ENCODE measurements at regions not wholly inside any gene's neighbourhood (a gene's known extent, or its start where the extent isn't known, plus 50 kb on each side); places are given as distances from the start of the nearest gene placed in this dataset.

DNA sequence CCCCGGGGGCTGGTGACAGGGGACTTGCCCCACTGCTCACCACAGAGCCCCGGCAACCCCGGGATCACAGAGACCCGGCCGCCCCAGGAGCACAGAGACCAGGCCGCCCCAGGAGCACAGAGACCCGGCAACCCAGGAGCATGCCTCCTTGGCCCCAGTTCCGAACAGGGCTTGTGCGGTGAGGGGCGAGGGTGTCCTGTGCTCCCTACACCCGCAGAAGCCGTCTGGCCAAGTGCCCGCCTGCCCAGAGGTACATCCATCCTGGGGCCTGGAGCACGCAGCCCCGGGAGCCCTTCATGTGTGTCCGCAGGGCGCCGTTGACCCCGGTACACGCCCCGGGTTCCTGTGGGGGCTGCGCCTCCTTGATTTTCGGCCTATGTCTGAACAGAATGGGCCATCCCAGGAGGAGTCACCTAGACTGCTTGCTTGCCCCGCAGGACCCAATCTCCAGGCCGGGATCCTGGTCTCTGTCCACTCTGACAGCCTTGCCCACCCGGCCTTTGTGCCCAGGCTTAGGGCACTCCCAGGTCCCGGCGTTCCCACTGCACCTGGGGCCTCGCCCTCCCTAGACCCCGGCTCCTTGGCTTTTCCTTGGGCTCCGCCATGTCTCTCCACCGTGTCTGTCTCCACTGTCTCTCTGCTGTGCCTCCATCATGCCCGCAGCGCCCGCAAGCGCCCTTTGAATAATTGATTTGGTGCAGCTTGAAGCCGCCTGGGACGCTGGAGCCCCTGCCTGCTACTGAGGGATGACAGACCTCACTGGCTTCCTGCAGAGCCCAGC is 219.8 kb downstream of the ERMARD start:
- no peaks in the 10 kb centered on the region for H3K9me3 ChIP-seq (ENCODE audit: severe bottlenecking)
- H3K27me3 ChIP-seq (ENCODE audit: insufficient read depth, low read depth, severe bottlenecking), result no peaks in the 10 kb centered on the region
- DNase-seq, result no peak
- TF ChIP-seq, protein P1, sequence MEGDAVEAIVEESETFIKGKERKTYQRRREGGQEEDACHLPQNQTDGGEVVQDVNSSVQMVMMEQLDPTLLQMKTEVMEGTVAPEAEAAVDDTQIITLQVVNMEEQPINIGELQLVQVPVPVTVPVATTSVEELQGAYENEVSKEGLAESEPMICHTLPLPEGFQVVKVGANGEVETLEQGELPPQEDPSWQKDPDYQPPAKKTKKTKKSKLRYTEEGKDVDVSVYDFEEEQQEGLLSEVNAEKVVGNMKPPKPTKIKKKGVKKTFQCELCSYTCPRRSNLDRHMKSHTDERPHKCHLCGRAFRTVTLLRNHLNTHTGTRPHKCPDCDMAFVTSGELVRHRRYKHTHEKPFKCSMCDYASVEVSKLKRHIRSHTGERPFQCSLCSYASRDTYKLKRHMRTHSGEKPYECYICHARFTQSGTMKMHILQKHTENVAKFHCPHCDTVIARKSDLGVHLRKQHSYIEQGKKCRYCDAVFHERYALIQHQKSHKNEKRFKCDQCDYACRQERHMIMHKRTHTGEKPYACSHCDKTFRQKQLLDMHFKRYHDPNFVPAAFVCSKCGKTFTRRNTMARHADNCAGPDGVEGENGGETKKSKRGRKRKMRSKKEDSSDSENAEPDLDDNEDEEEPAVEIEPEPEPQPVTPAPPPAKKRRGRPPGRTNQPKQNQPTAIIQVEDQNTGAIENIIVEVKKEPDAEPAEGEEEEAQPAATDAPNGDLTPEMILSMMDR (IDR thresholded peaks at IDR 0.05; ENCODE audit: low read depth, low read length), result no peak
- no peak overlapping the region for H3K27ac ChIP-seq
- H3K4me3 ChIP-seq (ENCODE audit: low read depth, low read length), result no peak overlapping the region
- no peaks in the 10 kb centered on the region for H3K36me3 ChIP-seq

DNA sequence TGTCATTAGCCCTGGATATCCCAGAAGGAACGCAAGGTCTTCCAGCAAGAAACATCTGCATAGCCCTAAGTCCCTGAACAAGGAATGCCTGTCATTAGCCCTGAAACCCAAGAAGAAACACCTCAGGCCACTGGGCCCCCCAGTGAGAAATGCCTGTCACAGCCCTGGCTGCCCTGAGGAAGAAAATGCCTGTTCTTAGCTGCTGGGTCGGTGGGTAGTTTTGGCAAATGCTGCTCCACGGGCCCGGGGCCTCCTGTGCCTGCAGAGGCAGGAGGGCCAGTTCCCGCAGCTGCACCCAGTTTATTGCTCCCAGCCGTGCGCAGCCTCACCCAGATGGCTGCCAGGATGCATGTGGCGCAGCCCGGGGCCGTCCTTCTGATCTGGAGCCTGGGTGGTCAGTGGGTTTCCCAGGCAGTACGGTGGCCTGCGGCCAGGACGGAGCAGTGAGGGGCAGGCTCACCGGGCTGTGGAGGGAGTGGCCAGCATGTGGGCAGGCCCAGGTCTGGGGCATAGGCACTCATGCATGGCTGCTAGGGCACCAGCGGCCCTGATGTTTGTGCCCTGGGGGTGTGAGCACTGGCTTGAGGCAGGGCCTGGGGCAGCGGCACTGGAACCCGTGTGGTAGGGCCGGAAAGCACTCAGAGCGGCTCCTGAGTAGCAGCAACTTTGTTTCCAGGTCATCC is 219.0 kb downstream of the ERMARD start:
- Histone ChIP-seq H3K27ac (no peak overlapping the region), H3K9me3 (ENCODE audit: severe bottlenecking) (no peaks in the 10 kb centered on the region), H3K36me3 (no peaks in the 10 kb centered on the region), H3K4me3 (ENCODE audit: low read depth, low read length) (no peak overlapping the region), H3K27me3 (ENCODE audit: insufficient read depth, low read depth, severe bottlenecking) (no peaks in the 10 kb centered on the region)
- TF ChIP-seq, protein P1 (IDR thresholded peaks at IDR 0.05; ENCODE audit: low read depth, low read length), result no peak
- no peak for DNase-seq

DNA sequence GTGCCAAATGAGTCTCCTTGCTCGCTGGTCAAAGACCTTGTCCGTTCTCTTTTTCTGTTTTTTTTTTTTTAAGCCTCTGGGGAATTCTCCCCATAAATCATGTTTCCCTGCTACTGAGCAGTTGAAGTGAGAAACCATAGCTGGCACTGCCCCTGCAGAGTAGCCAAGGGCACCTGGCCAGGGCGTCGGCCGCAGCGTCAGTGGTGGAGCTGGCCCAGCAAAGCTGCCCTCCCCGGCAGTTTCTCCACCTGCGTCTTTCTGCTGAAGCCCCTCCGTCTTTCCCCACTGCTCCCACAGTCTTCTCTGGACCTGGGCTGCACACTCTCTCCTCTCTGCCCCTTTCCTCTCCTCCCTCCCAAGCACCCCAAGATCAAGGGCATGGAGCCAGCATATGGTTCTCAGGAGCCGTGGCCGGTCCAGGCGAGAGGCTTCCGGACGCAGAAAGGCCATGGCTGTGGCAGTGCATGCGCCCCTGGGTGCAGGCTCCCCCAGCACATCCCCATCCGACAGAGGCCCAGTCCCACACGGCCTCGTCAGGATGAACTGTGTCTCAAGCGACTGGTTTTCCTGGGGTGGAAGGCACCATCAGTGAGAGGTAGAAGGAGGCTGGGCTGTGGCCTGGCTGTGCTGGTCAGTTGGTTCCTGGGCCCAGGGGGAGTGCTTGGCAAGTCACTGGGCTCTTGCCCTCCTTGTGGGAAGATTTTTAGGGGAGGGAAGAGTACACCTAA is 218.1 kb downstream of the ERMARD start:
- no peak overlapping the region for H3K27ac ChIP-seq
- H3K27me3 ChIP-seq (ENCODE audit: insufficient read depth, low read depth, severe bottlenecking), result no peaks in the 10 kb centered on the region
- H3K36me3 ChIP-seq, result no peaks in the 10 kb centered on the region
- DNase-seq, result no peak
- TF ChIP-seq, protein P1 (IDR thresholded peaks at IDR 0.05; ENCODE audit: low read depth, low read length), result no peak
- no peaks in the 10 kb centered on the region for H3K9me3 ChIP-seq (ENCODE audit: severe bottlenecking)
- no peak overlapping the region for H3K4me3 ChIP-seq (ENCODE audit: low read depth, low read length)

DNA sequence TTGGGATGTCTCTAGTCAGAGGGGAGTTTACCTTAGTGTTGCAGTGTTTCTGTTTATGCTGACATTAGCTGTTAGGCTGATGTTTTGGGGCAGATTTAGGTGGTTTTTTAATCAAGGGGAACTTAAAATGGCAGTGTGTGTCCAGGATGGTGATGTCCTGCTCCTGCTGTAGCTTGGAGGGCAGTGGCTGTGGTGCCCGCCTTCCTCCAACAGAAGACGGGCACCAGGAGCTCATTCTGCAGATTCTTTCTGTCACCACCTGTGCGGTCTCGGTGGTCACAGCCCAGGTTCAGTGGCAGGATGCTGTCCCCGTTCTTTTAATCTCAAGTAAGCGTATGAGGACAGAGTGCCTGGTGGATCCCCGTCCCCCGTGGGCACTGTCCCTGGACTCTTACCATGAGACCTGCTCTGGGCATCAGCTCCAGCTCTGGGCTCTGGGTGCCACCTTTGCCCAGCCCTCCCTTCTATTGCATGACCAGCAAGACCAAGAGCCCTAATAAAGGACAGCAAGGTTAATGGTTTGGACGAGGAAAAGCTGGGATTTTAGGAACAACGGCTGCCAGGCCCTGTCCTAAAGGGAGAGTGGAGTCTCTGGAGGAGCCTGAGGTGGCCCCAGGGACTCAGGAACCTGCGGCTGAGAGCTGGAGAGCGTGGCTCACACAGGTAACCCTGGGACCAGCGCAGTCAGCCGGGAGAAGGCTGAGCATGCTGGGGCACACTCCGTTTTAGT is 217.3 kb downstream of the ERMARD start:
- no peak overlapping the region for H3K27ac ChIP-seq
- TF ChIP-seq, protein P1 (IDR thresholded peaks at IDR 0.05; ENCODE audit: low read depth, low read length), result no peak
- H3K27me3 ChIP-seq (ENCODE audit: insufficient read depth, low read depth, severe bottlenecking), result no peaks in the 10 kb centered on the region
- no peaks in the 10 kb centered on the region for H3K9me3 ChIP-seq (ENCODE audit: severe bottlenecking)
- DNase-seq, result no peak
- no peak overlapping the region for H3K4me3 ChIP-seq (ENCODE audit: low read depth, low read length)
- no peaks in the 10 kb centered on the region for H3K36me3 ChIP-seq

DNA sequence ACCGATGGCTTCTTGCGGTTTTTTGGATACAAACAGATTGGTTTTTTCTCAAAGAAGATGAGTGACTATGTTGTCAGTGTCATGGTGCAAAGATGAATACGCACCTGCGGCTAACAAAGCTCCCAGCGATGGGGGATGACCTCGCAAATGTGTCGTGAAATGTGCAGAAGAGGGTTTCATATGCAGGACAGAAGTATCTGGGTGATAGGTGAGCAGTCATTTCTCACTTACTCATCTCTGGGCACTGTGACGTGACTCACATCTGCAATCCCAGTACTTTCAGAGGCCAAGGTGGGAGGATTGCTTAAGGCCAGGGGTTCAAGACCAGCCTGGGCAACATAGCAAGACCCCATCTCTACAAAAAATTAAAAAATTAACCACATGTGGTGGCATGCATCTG is 216.3 kb downstream of the ERMARD start:
- Histone ChIP-seq H3K27ac (no peak overlapping the region), H3K27me3 (ENCODE audit: insufficient read depth, low read depth, severe bottlenecking) (no peaks in the 10 kb centered on the region), H3K9me3 (ENCODE audit: severe bottlenecking) (no peaks in the 10 kb centered on the region), H3K36me3 (no peaks in the 10 kb centered on the region), H3K4me3 (ENCODE audit: low read depth, low read length) (no peak overlapping the region)
- TF ChIP-seq, protein P1 (IDR thresholded peaks at IDR 0.05; ENCODE audit: low read depth, low read length), result no peak
- no peak for DNase-seq
